ENCODE measurements at regions not wholly inside any gene's neighbourhood (a gene's known extent, or its start where the extent isn't known, plus 50 kb on each side); places are given as distances from the start of the nearest gene placed in this dataset.

DNA sequence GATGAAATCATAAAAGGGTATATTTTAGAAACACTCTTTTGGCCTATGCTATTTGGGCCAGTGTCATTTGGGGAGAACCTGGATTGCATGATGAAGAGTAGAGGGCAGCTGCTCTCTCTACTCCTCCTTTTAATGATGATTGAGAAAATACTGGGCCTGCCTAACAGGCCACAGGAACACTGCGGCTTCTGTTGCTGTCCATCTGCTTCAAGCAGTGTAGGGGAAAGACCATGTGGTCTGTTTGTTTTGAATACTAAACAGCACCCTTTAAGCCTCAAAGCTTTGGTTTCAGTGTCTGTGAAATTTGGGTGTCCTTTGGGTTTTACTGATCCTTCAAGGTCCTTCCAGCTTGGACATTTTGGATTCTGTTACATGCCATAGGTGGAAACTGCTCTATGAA, 78.0 kb downstream of the TTC6 start:
- TF ChIP-seq, protein P1, sequence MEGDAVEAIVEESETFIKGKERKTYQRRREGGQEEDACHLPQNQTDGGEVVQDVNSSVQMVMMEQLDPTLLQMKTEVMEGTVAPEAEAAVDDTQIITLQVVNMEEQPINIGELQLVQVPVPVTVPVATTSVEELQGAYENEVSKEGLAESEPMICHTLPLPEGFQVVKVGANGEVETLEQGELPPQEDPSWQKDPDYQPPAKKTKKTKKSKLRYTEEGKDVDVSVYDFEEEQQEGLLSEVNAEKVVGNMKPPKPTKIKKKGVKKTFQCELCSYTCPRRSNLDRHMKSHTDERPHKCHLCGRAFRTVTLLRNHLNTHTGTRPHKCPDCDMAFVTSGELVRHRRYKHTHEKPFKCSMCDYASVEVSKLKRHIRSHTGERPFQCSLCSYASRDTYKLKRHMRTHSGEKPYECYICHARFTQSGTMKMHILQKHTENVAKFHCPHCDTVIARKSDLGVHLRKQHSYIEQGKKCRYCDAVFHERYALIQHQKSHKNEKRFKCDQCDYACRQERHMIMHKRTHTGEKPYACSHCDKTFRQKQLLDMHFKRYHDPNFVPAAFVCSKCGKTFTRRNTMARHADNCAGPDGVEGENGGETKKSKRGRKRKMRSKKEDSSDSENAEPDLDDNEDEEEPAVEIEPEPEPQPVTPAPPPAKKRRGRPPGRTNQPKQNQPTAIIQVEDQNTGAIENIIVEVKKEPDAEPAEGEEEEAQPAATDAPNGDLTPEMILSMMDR (conservative IDR thresholded peaks at IDR 0.05; ENCODE audit: low read length): no peak
- no peak for TF ChIP-seq EZH2phosphoT487 (IDR thresholded peaks at IDR 0.05; ENCODE audit: borderline replicate concordance)

All from Loucy (cell line).